SK-N-MC (cell line): ENCODE measurements at regions not wholly inside any gene's neighbourhood (a gene's known extent, or its start where the extent isn't known, plus 50 kb on each side); places are given as distances from the start of the nearest gene placed in this dataset.
"Not testable (repeated sequence)": the region's sequence is repeated elsewhere in the genome, so short reads cannot be mapped to it uniquely, and the experiment has no call there.

Experiments
- DNase-seq: peaks from one replicate; pipeline ENCODE4 v3.0.0-alpha.2; 2011; ENCODE audit warnings: low read depth, low spot score
- H3K27ac ChIP-seq: fragments of 200-600 bp; sonication (generic); 2 replicates; pipeline ENCODE4 v1.5.1; 2016; ENCODE audit warnings: mixed run types
- H3K36me3 ChIP-seq: fragments of 200-600 bp; sonication (generic); 2 replicates; pipeline ENCODE4 v1.6.1; 2017; ENCODE audit warnings: antibody characterized with exemption, low read length, mixed read lengths; ENCODE audit not compliant: insufficient read depth
- H3K4me3 ChIP-seq: fragments of 200-600 bp; sonication (generic); 2 replicates; pipeline ENCODE4 v1.5.1; 2016
- H3K9ac ChIP-seq: fragments of 200-600 bp; sonication (generic); 2 replicates; pipeline ENCODE4 v1.8.0; 2017; ENCODE audit warnings: mixed run types, mixed read lengths; ENCODE audit not compliant: insufficient read length
- H3K9me3 ChIP-seq: fragments of 200-600 bp; sonication (generic); 2 replicates; pipeline ENCODE4 v1.6.1; 2017; ENCODE audit warnings: low read depth, mild to moderate bottlenecking, antibody characterized with exemption, low read length, moderate library complexity, mixed read lengths
- EZH2 ChIP-seq: fragments of 200-600 bp; sonication (generic); IDR thresholded peaks from one replicate; pipeline ENCODE4 v1.6.1; 2017; ENCODE audit warnings: antibody characterized with exemption
- FOXP2 ChIP-seq: optimal IDR thresholded peaks from 2 replicates; pipeline ENCODE3; 2011; ENCODE audit warnings: mild to moderate bottlenecking, moderate library complexity; ENCODE audit not compliant: insufficient read depth; ENCODE audit errors: extremely low read length, control extremely low read depth
- POLR2AphosphoS5 ChIP-seq: IDR thresholded peaks from 2 replicates; pipeline ENCODE4 v1.6.1; 2012; ENCODE audit warnings: mild to moderate bottlenecking, low read depth, low read length, borderline replicate concordance

- no peak for DNase-seq
- Histone ChIP-seq H3K36me3 (no peaks in the 10 kb centered on the region), H3K27ac (no peak overlapping the region), H3K9ac (peak overlapping the region; percentile 12), H3K4me3 (peak overlapping the region; percentile 63), H3K9me3 (no peaks in the 10 kb centered on the region)
- no peak for TF ChIP-seq FOXP2
- no peak for TF ChIP-seq POLR2AphosphoS5
- TF ChIP-seq EZH2, result no peak
Observed at GRCh38 chr6:28825732-28826293, 98.0 kb downstream of the TRIM27 start.

GRCh38 chr6:28831683-28832082 is 92.1 kb downstream of the TRIM27 start:
- DNase-seq, H3K36me3 ChIP-seq, H3K27ac ChIP-seq, H3K9me3 ChIP-seq, H3K4me3 ChIP-seq, H3K9ac ChIP-seq: not testable (repeated sequence)

DNA sequence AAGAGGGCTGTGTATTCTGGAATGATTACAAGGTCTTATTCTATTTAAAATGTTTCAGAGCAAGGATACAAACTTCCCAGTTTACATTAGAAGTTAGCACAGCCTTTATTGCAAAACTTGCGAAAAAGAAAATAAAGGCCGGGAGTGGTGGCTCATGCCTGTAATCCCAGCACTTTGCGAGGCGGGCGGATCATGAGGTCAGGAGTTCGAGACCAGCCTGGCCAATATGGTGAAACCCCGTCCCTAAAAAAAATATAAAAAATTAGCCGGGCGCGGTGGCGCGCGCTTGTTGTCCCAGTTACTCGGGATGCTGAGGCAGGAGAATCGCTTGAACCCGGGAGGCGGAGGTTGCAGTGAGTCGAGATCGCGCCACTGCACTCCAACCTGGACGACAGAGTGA is 87.1 kb downstream of the TRIM27 start:
- not testable (repeated sequence) for H3K9me3 ChIP-seq, H3K9ac ChIP-seq, H3K27ac ChIP-seq, H3K36me3 ChIP-seq, DNase-seq
- peak overlapping the region; percentile 90 for H3K4me3 ChIP-seq

GRCh38 chr6:28838289-28838633 is 85.5 kb downstream of the TRIM27 start:
- TF ChIP-seq EZH2 (no peak), POLR2AphosphoS5 (no peak), FOXP2 (no peak)
- peak; percentile 75 for DNase-seq
- H3K9ac ChIP-seq, result peak overlapping the region; percentile 83
- no peaks in the 10 kb centered on the region for H3K9me3 ChIP-seq
- no peaks in the 10 kb centered on the region for H3K36me3 ChIP-seq
- H3K27ac ChIP-seq, result peak overlapping the region; percentile 91
- peak overlapping the region; percentile 90 for H3K4me3 ChIP-seq

DNA sequence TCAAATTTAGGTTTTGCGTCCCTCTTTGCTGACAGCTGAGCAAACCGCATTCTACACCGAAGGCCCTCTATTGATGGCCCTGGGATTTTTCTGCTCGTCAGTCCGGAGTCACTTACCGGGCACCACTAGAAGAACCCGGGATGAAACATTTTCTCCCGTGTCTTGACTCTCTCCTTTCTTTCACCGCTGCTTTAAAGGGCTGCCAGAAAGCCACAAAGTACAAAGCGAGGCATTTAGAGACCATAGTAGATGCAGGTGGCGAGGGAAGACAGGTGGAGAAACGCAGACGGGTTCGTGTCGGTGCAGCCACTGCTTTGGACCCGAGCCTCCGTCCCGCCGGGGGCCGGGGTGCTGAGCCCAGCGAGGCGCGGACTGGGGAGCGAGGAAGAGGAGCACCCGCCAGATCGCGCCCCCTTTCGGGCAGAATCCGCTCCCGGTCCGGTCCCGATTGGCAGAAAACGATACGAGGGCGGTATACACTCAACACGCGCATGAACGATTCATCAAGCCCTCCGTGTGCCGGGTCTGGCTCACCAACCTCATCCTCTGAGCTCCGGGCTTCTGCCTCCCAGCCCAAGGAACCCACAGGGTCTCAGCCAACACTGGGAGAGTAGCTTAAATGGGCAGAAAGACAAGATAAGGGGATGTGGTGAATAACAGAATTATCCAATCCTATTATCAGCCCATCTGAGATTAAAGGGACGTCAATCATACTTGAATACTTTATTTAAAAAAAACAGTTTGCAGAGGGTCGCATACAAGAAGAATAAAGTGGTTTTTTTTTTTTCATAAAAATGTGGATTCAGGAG is 84.9 kb downstream of the TRIM27 start:
- Histone ChIP-seq H3K4me3 (peak overlapping the region; percentile 90), H3K36me3 (no peaks in the 10 kb centered on the region), H3K9me3 (no peaks in the 10 kb centered on the region), H3K9ac (peak overlapping the region; percentile 83), H3K27ac (peak overlapping the region; percentile 82)
- DNase-seq, result peak; percentile 32
- TF ChIP-seq POLR2AphosphoS5, result no peak; the same call in 1 of the 2 replicates
- no peak for TF ChIP-seq EZH2
- TF ChIP-seq FOXP2, result no peak

- peak overlapping the region; percentile 83 for H3K9ac ChIP-seq
- DNase-seq, result no peak
- peak overlapping the region; percentile 90 for H3K4me3 ChIP-seq
- TF ChIP-seq POLR2AphosphoS5 (no peak), FOXP2 (no peak), EZH2 (no peak)
- H3K36me3 ChIP-seq, result no peaks in the 10 kb centered on the region
- no peaks in the 10 kb centered on the region for H3K9me3 ChIP-seq
- no peak overlapping the region for H3K27ac ChIP-seq
Observed at GRCh38 chr6:28839443-28840120, 84.2 kb downstream of the TRIM27 start.

DNA sequence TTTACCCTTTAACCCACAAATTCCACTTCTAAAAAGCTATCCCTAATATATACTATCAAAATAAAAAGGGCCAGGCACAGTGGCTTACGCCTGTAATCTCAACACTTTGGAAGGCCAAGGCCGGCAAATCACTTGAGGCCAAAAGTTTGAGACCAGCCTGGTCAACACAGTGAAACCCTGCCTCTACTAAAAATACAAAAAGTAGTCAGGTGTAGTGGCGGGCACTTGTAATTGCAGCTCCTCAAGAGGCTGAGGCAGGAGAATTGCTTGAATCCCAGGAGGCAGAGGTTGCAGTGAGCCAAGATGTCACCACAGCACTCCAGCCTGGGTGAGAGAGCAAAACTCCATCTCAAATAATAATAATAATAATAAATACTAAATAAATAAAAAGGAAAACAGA is 82.5 kb downstream of the TRIM27 start:
- no peak for TF ChIP-seq FOXP2
- TF ChIP-seq POLR2AphosphoS5, result no peak
- TF ChIP-seq EZH2, result no peak
- Histone ChIP-seq H3K27ac (no peak overlapping the region), H3K9ac (no peak overlapping the region), H3K9me3 (no peaks in the 10 kb centered on the region), H3K4me3 (no peak overlapping the region), H3K36me3 (no peaks in the 10 kb centered on the region)
- no peak for DNase-seq

- not testable (repeated sequence) for H3K36me3 ChIP-seq
Observed at GRCh38 chr6:28848756-28849155, 75.0 kb downstream of the TRIM27 start.

More at GRCh38 chr6:28848756-28849155, 75.0 kb downstream of the TRIM27 start:
- DNase-seq, H3K9me3 ChIP-seq, H3K4me3 ChIP-seq, H3K9ac ChIP-seq, H3K27ac ChIP-seq: not testable (repeated sequence)
